ENCODE measurements at regions not wholly inside any gene's neighbourhood (a gene's known extent, or its start where the extent isn't known, plus 50 kb on each side); places are given as distances from the start of the nearest gene placed in this dataset.

DNA sequence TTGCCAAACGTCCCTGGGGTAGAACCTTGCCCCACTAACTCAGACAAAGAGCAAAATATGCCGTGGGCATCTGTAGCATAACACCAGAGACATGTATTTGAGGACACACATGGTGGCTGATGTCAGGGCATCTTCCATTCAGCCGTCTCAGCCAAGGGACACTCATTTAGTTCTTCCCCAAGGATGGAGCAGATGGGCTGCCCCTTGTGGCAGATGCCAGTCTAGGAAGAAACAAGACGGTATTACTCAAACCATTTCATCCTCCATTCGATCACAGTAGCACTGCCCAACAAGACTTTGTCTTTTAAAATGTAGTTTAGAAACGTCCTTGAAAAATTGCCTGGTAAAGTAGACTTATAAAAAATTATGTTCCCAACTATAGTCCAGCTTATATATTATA is 937.6 kb upstream of the EEF2KMT start:
- H2AFZ ChIP-seq (ENCODE audit: low read length) = no peak overlapping the region
- H3K9me3 ChIP-seq (ENCODE audit: low read length) = no peaks in the 10 kb centered on the region
- H3K9ac ChIP-seq (ENCODE audit: low read length) = no peak overlapping the region
- H3K27ac ChIP-seq (ENCODE audit: low read length) = no peak overlapping the region
- no peak overlapping the region for H3K4me2 ChIP-seq (ENCODE audit: low read depth, low read length, poor library complexity, severe bottlenecking)
- H3K79me2 ChIP-seq (ENCODE audit: low read length) = no peaks in the 10 kb centered on the region
- H3K4me1 ChIP-seq (ENCODE audit: low read length) = no peaks in the 10 kb centered on the region
- no peaks in the 10 kb centered on the region for H3K9me2 ChIP-seq (replicated peaks; ENCODE audit: insufficient read depth, low read length)
- no peaks in the 10 kb centered on the region for H3K36me3 ChIP-seq (ENCODE audit: insufficient read depth, low read length)
- no peak for DNase-seq
- no peaks in the 10 kb centered on the region for H4K20me1 ChIP-seq (ENCODE audit: insufficient read depth, low read depth, low read length)
- no peaks in the 10 kb centered on the region for H3K27me3 ChIP-seq (ENCODE audit: low read length)
- H3K4me3 ChIP-seq (ENCODE audit: low read length) = no peak overlapping the region

DNA sequence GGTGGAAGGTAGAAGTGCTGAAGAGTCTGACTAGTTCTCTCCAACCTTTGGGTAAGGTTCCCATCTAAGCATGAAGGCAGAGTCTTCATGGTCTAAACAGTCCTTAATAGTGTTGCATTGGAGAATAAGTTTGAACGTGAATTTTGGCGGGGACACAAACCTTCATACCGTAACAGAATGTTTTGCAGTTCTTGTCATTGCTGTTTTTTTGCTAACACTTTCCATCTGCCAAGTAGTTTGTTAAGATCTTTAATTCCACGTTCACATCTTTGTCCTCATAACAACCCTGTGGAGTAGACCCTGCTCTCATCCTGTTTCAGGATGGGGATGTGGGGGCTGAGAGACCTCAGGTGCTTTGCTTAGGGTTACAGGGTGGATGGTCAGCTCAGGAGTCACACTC is 936.9 kb upstream of the EEF2KMT start:
- no peaks in the 10 kb centered on the region for H3K4me1 ChIP-seq (ENCODE audit: low read length)
- H3K27me3 ChIP-seq (ENCODE audit: low read length) = no peaks in the 10 kb centered on the region
- H3K9me2 ChIP-seq (replicated peaks; ENCODE audit: insufficient read depth, low read length) = no peaks in the 10 kb centered on the region
- H4K20me1 ChIP-seq (ENCODE audit: insufficient read depth, low read depth, low read length) = no peaks in the 10 kb centered on the region
- DNase-seq = no peak
- H3K4me3 ChIP-seq (ENCODE audit: low read length) = no peak overlapping the region
- no peaks in the 10 kb centered on the region for H3K79me2 ChIP-seq (ENCODE audit: low read length)
- no peaks in the 10 kb centered on the region for H3K36me3 ChIP-seq (ENCODE audit: insufficient read depth, low read length)
- no peak overlapping the region for H3K9ac ChIP-seq (ENCODE audit: low read length)
- H3K4me2 ChIP-seq (ENCODE audit: low read depth, low read length, poor library complexity, severe bottlenecking) = no peak overlapping the region
- no peak overlapping the region for H3K27ac ChIP-seq (ENCODE audit: low read length)
- no peak overlapping the region for H2AFZ ChIP-seq (ENCODE audit: low read length)
- H3K9me3 ChIP-seq (ENCODE audit: low read length) = no peaks in the 10 kb centered on the region

DNA sequence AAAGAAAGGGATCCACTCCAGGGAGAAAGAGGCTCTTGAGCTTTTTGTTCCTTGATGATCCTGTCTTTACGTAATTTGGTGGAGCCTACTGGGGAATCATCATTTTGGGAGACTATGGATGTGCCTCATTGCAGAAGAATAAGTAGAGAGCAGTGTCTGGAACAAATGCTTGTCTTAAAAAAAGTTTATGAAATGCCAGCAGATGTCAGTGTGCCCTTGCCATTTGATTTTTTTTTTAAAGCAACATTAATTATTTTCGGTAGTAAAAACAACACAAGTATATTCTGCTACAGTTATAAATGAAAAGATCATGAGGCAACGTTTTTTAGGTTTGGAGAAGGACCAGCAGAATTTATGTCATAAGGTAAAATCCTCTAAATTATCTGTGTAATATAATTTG is 934.8 kb upstream of the EEF2KMT start:
- no peak overlapping the region for H3K4me3 ChIP-seq (ENCODE audit: low read length)
- H3K4me1 ChIP-seq (ENCODE audit: low read length) = no peaks in the 10 kb centered on the region
- no peak overlapping the region for H3K9ac ChIP-seq (ENCODE audit: low read length)
- no peaks in the 10 kb centered on the region for H3K9me3 ChIP-seq (ENCODE audit: low read length)
- no peak overlapping the region for H2AFZ ChIP-seq (ENCODE audit: low read length)
- no peaks in the 10 kb centered on the region for H3K9me2 ChIP-seq (replicated peaks; ENCODE audit: insufficient read depth, low read length)
- no peak overlapping the region for H3K4me2 ChIP-seq (ENCODE audit: low read depth, low read length, poor library complexity, severe bottlenecking)
- H3K27ac ChIP-seq (ENCODE audit: low read length) = no peak overlapping the region
- H3K36me3 ChIP-seq (ENCODE audit: insufficient read depth, low read length) = no peaks in the 10 kb centered on the region
- H4K20me1 ChIP-seq (ENCODE audit: insufficient read depth, low read depth, low read length) = no peaks in the 10 kb centered on the region
- H3K79me2 ChIP-seq (ENCODE audit: low read length) = no peaks in the 10 kb centered on the region
- no peak for DNase-seq
- H3K27me3 ChIP-seq (ENCODE audit: low read length) = no peaks in the 10 kb centered on the region

DNA sequence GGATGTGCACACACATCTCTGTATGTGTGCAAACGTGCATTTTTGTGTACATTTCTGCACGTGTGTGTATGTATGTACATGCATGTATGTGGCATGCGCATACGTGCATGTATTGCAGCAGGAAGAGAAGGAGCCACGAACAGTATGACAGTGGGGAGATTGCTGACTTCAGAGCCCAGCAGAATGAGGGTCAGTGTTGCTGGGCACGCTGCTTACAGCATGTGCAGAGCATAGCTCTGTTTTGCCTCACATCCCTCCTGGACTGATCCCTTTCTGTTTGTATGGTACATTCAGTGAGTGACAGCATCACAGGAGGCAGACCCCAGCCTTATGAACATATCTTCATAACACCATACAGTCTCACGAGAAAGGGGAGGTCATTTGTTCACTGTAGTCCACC is 934.0 kb upstream of the EEF2KMT start:
- Histone ChIP-seq H3K9me3 (ENCODE audit: low read length) (no peaks in the 10 kb centered on the region), H3K9me2 (replicated peaks; ENCODE audit: insufficient read depth, low read length) (no peaks in the 10 kb centered on the region), H3K4me3 (ENCODE audit: low read length) (no peak overlapping the region), H3K4me1 (ENCODE audit: low read length) (no peaks in the 10 kb centered on the region), H3K36me3 (ENCODE audit: insufficient read depth, low read length) (no peaks in the 10 kb centered on the region), H2AFZ (ENCODE audit: low read length) (no peak overlapping the region), H3K79me2 (ENCODE audit: low read length) (no peaks in the 10 kb centered on the region), H4K20me1 (ENCODE audit: insufficient read depth, low read depth, low read length) (no peaks in the 10 kb centered on the region), H3K27me3 (ENCODE audit: low read length) (no peaks in the 10 kb centered on the region), H3K9ac (ENCODE audit: low read length) (no peak overlapping the region), H3K4me2 (ENCODE audit: low read depth, low read length, poor library complexity, severe bottlenecking) (no peak overlapping the region), H3K27ac (ENCODE audit: low read length) (no peak overlapping the region)
- DNase-seq = no peak

DNA sequence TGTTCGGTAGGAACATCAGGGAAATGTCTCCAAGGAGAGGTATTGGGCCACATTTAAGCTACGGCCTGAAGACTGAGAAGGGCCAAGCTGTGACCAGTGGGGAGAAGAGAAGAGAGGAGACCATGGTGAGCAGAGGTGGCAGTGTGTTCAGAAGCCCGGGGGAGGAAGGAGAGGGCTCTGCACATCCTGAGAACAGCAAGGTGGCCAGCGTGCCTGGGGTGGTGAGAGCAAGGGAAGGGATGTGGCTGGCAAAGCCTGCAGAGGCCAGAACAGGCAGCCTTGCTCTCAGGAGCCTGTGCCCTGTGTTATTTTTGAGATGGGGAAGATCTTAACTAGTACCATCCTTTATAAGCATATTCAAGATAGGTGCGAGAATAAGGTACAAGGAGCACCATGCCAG is 933.5 kb upstream of the EEF2KMT start:
- Histone ChIP-seq H3K36me3 (ENCODE audit: insufficient read depth, low read length) (no peaks in the 10 kb centered on the region), H3K9me2 (replicated peaks; ENCODE audit: insufficient read depth, low read length) (no peaks in the 10 kb centered on the region), H3K27me3 (ENCODE audit: low read length) (no peaks in the 10 kb centered on the region), H3K4me3 (ENCODE audit: low read length) (no peak overlapping the region), H3K9me3 (ENCODE audit: low read length) (no peaks in the 10 kb centered on the region), H3K79me2 (ENCODE audit: low read length) (no peaks in the 10 kb centered on the region), H4K20me1 (ENCODE audit: insufficient read depth, low read depth, low read length) (no peaks in the 10 kb centered on the region), H3K4me1 (ENCODE audit: low read length) (no peaks in the 10 kb centered on the region), H3K9ac (ENCODE audit: low read length) (no peak overlapping the region), H3K4me2 (ENCODE audit: low read depth, low read length, poor library complexity, severe bottlenecking) (no peak overlapping the region), H2AFZ (ENCODE audit: low read length) (no peak overlapping the region), H3K27ac (ENCODE audit: low read length) (no peak overlapping the region)
- DNase-seq = no peak

DNA sequence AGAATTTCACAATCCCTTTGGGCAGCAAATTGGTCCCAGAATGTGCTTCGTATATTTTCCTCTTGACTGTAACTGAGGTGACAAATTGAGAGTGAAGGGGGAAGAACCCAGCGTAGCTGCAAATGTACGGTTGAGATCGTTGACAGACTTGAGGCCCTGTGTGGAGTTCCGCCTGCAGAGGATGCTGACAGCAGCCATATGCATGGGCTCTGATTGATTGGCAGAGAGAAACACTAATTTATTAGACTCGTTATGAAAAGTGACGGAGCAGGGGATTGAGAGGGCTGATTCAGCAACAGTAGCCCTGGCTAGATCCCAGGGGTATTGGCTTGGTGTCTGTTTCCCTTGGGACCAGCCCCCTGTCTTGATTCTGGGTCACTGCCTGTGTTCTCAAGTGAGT is 930.1 kb upstream of the EEF2KMT start:
- Histone ChIP-seq H2AFZ (ENCODE audit: low read length) (no peak overlapping the region), H4K20me1 (ENCODE audit: insufficient read depth, low read depth, low read length) (no peaks in the 10 kb centered on the region), H3K9ac (ENCODE audit: low read length) (no peak overlapping the region), H3K4me2 (ENCODE audit: low read depth, low read length, poor library complexity, severe bottlenecking) (no peak overlapping the region), H3K9me3 (ENCODE audit: low read length) (no peaks in the 10 kb centered on the region), H3K4me1 (ENCODE audit: low read length) (no peaks in the 10 kb centered on the region), H3K9me2 (replicated peaks; ENCODE audit: insufficient read depth, low read length) (no peaks in the 10 kb centered on the region), H3K79me2 (ENCODE audit: low read length) (no peaks in the 10 kb centered on the region), H3K27ac (ENCODE audit: low read length) (no peak overlapping the region), H3K27me3 (ENCODE audit: low read length) (no peaks in the 10 kb centered on the region), H3K36me3 (ENCODE audit: insufficient read depth, low read length) (no peaks in the 10 kb centered on the region), H3K4me3 (ENCODE audit: low read length) (no peak overlapping the region)
- DNase-seq = no peak

DNA sequence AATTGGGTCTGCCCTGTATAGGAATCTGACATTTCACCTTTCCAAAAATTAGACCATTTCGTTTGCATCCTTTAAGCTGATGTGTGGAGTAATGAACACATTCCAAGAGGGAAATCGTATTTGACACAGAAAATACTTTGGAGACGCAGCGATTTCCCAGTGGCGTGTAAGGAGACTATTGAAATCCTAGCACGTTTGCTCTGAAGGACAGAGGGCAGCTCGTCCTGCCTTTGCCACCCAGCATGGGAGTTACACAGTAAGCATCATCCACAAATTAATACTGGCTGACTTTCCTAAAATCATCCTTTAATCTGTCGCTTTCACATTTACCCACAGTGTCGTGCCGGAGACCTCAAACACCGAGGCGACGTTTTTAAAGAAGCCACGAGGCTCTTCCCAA is 925.9 kb upstream of the EEF2KMT start:
- DNase-seq = no peak
- no peaks in the 10 kb centered on the region for H3K4me1 ChIP-seq (ENCODE audit: low read length)
- no peaks in the 10 kb centered on the region for H3K36me3 ChIP-seq (ENCODE audit: insufficient read depth, low read length)
- H4K20me1 ChIP-seq (ENCODE audit: insufficient read depth, low read depth, low read length) = no peaks in the 10 kb centered on the region
- no peaks in the 10 kb centered on the region for H3K27me3 ChIP-seq (ENCODE audit: low read length)
- no peak overlapping the region for H3K4me2 ChIP-seq (ENCODE audit: low read depth, low read length, poor library complexity, severe bottlenecking)
- H3K9me3 ChIP-seq (ENCODE audit: low read length) = no peaks in the 10 kb centered on the region; the same call in 1 of the 2 replicates
- H3K4me3 ChIP-seq (ENCODE audit: low read length) = no peak overlapping the region
- no peaks in the 10 kb centered on the region for H3K79me2 ChIP-seq (ENCODE audit: low read length)
- no peak overlapping the region for H2AFZ ChIP-seq (ENCODE audit: low read length)
- no peak overlapping the region for H3K9ac ChIP-seq (ENCODE audit: low read length)
- H3K27ac ChIP-seq (ENCODE audit: low read length) = no peak overlapping the region
- no peaks in the 10 kb centered on the region for H3K9me2 ChIP-seq (replicated peaks; ENCODE audit: insufficient read depth, low read length)

DNA sequence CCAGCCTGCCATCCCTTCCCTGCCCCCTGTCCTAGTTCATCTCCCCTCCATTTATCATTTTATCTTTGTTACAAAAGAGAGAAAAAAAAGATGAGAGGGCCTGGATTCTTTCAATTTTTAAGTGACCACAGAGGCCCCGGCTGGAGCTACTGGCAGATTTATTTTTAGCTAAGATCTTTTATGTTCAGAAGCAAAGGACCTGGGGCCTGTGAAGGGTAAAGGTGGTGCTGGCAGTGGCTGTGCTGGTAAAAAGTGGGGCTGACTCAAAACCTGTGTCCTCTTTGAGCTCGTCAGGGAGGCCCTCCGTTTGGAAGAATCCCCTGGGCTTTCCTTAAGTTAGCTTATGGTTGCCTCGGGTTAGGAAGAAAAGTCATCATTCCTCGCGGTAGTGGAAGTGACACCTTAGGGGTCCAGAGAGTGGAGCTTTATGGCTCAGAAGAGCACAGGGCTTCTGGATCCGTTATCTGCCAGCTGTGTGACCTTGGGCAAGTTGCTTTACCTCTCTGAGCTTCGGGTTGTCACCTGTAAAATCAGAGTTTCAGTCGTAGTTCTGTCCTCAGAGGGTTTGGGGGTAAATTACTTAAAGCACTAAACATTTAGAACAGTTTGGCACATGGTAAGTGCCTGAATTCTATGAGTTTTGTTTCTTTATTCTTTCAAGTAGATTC is 923.8 kb upstream of the EEF2KMT start:
- Histone ChIP-seq H4K20me1 (ENCODE audit: insufficient read depth, low read depth, low read length) (no peaks in the 10 kb centered on the region), H2AFZ (ENCODE audit: low read length) (no peak overlapping the region), H3K4me1 (ENCODE audit: low read length) (no peaks in the 10 kb centered on the region), H3K4me2 (ENCODE audit: low read depth, low read length, poor library complexity, severe bottlenecking) (no peak overlapping the region), H3K9ac (ENCODE audit: low read length) (no peak overlapping the region), H3K9me2 (replicated peaks; ENCODE audit: insufficient read depth, low read length) (no peaks in the 10 kb centered on the region), H3K36me3 (ENCODE audit: insufficient read depth, low read length) (no peaks in the 10 kb centered on the region), H3K4me3 (ENCODE audit: low read length) (no peak overlapping the region), H3K9me3 (ENCODE audit: low read length) (no peaks in the 10 kb centered on the region; the same call in 1 of the 2 replicates), H3K27me3 (ENCODE audit: low read length) (no peaks in the 10 kb centered on the region), H3K79me2 (ENCODE audit: low read length) (no peaks in the 10 kb centered on the region), H3K27ac (ENCODE audit: low read length) (no peak overlapping the region)
- DNase-seq = no peak

All from Karpas-422 (cell line).